Stimulated activated CD8-positive, alpha-beta memory T cell treated with anti-CD3 and anti-CD28 coated beads, Interleukin-15, amount 100 ng/mL, for 1 hour (primary cell): ENCODE measurements at regions not wholly inside any gene's neighbourhood (a gene's known extent, or its start where the extent isn't known, plus 50 kb on each side); places are given as distances from the start of the nearest gene placed in this dataset.
A peak's percentile ranks its signal among the peaks of the same experiment; 100 is the strongest.

Source experiments
- DNase-seq: peaks from one replicate; pipeline ENCODE4 v3.0.0-alpha.2; 2020; ENCODE audit warnings: low read depth

DNA sequence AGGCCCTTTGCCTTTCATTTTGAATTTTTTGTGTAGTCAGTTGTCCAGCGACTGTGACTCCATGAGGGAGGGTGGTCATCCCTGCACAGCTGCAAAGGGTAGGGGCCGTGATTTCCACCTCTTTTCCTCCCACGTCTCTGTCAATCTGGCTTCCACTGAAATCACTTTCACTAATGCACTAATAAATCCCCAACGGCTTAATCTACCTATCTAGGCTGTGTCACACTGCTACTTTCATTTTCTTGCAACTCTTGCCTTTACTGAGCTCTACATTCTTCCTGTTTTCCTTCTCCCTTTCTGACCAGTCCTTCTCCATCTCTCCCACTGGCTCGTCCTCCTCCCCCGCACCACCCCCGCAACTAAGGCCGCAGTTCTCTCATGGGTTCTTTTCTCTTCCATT lies 212.3 kb upstream of the FOXN3 start:
- DNase-seq: no peak

DNA sequence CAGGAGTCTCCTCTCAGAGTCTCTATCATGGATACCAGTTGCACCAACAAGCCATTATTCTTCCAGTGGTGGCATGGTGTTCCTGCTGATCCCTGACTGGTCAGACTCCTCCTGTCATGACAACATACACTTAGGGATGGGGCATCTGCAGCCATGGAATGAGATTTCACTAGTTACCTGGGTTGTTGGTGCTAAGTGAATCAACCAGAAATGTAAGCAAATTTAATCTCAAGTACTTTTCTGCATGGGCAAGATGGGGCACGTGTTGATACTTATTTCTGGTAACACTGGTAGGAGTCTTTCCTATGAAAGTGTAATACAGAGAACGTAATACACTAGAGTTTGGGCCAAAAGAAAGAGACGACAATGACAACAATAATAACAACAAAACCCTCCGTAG lies 211.5 kb upstream of the FOXN3 start:
- no peak for DNase-seq

DNA sequence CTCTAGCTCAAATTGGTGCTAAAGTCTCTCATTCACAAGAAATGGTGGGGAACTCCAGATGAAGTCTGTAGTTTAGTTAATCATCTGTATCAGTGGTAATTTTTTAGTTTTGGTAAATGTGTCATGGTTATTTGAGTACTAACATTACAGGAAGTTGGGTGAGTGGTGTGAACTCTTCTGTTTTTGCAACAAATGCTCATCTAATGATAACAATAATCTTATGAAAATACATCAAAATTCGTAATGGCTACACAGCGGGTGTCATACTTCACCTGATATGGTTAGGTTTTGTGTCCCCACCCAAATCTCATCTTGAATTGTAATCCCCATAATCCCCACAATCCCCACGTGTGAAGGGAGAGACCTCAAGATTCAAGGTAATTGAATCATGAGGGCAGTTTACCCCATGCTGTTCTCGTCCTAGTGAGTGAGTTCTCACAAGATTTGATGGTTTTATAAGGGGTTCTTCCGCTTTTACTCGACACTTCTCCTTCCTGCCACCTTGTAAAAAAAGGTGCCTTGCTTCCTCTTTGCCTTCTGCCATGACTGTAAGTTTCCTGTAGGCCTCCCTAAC lies 209.3 kb upstream of the FOXN3 start:
- DNase-seq: no peak

DNA sequence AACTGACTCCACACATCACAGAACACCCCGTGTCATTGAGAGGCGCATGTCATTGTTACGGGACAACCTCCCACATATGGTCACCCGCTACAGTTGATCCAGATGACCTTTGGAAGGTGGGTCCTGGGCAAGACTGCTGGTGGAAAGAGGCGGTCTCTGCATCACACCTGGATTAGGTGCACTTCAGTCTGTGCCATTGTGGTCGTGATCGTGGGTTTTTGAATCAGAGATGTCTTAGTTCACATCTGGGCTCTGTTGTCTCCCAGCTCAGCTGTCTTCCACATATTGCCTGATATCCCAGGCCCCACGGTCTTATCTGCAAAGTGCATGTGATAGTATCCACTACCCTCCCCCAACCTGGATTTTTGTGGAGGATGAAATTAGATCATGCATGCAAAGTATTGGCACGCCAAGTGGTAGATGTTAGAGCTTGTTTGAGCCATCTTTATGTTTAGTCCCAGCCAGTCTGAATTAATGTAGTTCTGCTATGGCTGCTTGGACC lies 208.7 kb upstream of the FOXN3 start:
- no peak for DNase-seq

DNA sequence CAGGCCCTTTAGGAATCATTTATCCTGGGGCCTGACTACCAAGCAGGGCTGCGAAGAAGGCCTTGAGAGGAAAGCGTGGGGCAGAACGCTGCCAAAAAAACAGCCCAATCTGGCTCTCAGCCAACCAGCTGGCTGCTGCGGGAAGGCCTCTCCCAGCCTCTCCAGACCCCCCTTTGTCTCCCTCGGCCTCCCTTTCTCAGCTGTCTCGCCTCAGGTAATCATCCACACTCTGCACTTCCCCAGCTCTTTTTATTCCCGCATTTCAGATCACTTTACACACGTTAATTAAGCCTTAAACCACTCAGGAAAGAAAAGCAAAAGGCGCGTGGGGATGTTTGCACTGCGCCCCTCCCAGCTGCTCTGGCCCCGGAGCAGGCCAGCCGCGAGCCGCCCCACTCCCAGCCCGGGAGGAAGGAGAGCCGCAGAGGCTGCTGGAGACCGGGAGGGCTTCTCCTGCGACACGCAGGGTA lies 208.2 kb upstream of the FOXN3 start:
- DNase-seq: no peak

DNA sequence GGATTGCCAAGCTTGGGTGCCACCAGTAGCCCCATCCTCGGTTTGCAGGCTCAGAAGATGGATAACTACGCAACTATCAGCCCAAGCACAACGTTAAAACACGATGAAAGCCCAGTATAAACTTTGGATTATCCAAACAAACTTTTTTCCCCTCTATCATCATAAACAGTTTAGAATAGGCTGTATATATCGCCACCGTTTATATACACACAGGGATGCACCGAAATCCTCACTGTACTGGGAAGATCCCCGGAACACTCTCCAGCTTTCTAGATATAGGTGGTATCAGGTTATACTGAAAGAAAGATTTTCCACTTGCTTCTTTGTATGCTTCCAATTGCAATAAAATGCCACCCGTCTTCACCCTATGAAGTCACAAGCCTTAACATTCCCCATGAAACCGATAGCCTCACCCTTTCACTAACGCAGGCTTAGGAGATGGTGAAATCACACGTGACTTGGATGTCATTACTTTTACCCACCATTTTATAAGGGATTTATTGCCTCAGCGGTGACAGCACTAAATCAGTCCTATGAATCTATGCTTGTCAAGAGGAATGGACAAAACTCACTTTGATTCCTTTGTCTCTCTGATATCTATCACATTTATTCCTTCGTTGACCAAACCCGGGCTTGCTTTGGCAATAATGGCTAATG lies 207.6 kb upstream of the FOXN3 start:
- DNase-seq: no peak

DNA sequence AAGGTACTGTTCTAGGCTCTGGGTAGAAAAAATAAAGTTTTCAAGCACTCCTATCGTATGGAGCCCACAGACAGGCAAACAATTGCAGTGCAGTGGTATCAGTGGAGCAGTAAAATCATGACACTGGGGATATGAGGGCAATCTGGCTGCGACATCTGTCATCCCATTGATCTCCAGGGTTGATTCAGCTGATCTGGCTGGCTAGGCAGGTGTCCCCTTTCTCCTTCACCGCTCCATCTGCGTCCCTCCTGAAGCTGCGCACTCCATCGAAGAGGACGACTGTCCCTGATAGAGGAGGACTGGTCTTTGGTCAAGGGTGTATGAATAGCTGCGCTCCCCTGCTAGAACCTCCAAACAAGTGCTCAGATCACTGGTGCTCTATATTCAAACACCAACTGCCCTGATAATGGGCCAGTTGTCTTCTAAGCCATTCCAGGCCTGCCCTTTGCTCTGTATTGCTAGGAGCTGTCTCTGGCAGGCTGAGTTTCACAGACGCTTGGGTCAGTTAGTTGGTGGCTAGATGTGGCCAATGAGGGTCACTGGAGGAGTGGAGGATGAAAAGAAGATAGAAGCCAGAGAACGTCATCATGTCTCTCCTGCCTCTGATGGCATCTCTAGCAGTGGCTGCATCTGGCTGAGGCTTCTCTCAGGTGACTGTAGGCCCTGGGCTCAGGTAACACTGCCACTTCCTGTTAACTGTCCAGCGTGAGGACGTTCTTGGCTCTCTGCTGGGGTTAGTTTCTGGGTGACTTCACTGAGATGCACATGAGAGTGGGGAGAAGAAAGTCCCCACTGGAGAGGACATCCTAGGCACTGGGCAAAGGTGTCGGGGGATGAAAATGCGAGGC lies 205.0 kb upstream of the FOXN3 start:
- DNase-seq: no peak

DNA sequence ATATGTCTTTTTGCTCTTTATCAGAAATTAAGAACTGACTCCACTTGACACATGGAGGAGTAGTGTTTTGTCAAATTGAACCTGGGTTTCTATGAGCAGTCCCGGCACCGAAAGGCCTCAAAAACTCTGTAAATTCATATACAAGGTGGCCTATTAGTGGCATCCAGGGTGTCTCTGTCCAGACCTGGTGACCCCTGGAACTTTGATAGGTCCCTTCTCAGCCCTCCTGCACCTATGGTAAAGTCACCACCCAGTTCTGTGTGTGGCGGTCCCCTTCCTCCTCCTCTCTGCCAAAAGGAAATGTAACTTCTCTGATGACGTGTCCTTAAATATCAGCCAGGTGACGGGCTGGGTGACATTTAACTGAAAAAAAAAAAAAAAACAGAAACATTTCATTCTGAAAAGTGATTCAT lies 204.0 kb upstream of the FOXN3 start:
- no peak for DNase-seq

DNA sequence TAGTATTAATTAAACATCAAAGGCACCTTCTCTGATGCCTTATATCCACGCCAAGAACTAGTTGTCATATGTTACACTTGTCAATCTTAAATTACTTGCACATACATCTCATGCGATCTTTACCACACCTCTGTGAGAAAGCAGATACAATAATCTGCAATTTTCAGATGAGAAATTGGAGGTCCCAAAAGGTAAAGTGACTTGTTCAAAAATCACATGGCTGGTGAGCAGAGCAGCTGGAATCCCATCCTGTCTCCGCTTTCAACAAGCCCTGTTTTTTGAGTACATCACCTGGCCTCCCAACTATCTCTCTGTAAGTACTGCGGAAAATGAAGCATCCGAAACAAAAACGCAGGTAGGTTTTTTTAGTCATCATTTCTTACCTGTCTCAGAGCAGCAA lies 203.4 kb upstream of the FOXN3 start:
- no peak for DNase-seq

DNA sequence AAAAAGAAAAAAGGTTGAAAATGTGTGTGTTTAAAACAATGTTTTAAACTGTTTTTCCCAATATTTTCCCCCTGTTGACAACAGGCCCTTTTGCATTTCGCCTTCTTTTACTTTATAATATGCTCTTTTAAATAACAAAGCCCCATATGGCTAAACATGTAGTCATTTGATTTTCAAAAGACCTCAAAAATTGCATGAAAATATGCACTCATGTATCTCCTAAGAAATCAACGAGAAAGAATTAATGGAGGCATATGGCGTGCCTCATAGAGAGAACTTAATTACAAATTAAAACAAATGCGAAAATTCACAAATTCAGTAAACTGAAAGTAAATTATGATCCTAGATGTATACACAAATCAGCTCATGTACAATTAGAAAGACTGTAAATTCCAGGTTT lies 202.6 kb upstream of the FOXN3 start:
- no peak for DNase-seq

DNA sequence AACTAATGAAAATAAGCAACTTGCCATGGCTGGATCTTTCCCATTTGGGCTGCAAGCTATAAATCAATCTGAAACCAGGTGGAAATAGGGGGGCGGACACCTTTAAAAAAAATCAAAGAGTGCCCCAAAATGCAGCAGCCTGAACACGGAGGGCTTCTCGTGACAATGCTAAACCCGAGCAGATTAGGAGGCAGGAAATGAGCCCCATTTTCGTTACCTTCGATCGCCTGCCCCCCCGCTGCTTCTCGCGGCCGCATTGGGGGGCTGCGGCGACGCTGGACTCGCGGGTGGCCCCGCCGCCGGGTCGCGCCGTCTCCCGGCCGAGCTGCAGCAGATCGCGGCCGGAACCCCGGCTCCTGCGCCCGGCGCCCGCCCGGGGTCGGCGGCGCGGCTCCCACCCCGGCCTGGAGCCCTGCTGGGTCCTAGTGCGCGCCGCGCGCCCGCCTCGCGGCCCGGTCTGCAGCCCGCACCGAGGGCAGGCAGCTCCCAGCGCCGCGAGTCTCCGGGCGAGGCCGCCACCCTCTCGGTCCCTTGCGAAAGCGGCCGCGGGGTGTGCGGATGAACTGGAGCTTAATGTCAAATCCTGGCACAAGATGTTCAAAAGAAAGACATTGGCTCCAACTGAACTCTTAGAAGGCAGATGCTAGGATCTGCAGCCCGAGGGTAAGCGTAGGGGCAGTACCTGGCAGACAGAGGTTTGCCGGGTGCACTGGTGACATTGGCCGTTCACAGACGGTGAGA lies 201.9 kb upstream of the FOXN3 start:
- DNase-seq: peak; percentile 32

DNA sequence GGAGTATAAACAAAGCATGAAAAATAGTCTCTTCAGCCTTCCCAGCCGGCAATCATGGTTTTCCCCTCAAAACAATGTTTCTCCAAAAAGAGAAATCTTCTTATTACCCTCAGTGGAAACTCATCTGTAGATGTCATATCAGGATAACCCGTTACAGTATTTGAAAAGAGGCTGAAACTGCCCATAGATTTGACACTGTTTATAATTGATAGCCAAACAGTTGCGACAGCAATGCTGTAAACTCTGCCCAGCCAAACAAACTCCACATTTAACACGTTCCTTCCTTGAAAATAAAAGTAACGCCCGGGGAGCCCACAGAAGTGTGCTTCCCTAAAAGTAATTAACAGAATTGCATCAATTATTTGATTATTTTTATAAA lies 201.3 kb upstream of the FOXN3 start:
- no peak for DNase-seq

DNA sequence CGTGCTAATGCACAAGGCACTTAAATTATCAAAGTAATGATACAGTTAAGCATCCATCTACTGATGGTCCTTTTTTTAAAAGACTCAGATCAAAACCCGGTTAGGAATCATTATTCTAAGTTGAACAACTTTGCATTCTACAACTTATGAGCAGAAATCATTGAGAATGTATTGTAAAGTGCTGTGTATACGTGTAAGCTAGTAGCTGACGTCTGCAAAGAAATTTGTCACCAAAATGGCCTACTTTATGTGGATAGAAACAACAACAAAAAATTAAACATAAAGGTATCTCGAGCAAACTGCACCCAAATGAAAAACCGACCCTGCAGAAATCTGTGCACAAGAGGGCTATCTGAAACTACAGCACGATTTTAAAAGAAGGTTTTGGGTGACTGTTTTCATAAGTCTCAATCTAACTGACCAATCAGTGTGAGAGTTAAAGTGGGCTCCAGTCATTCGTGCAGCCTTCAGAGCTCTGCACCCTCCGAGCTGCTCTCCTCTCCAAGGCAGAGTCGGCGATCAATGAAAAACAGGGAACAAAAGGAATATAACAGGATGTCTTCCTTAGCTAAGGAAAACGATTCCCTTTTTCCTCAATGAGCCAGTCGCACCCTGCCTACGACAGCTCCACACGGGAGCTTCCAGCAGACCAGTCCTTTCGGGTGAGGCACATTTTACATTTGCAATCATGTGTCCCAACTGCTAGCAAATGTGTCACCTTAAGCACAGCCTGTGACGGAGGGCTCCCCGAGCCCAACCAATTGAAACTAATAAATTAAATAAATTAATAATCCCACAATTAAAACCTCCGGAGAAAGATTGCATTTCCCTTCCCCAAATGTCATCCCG lies 200.7 kb upstream of the FOXN3 start:
- DNase-seq: no peak

DNA sequence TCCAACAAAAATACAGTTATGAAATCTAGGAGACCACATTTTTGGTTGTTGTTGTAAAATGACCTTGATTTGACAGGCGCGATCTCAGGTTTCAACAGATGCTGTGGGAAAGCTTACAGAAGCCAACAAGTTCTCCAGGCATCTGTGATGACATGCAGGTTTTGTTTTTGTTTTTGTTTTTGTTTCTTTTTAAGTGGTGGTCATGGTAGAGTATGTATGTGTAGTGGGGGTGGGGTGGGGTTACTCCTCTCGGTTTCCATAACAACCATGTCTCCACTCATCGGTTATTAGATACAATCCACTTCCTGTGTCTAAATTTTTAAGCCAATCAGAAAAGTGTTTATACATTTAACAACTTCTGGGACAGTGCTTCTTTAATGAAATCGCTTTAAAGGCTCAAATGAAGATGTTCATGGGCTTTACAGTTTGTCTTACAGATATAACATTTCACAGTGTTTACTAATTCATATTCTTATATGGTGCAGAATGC lies 199.9 kb upstream of the FOXN3 start:
- DNase-seq: no peak

DNA sequence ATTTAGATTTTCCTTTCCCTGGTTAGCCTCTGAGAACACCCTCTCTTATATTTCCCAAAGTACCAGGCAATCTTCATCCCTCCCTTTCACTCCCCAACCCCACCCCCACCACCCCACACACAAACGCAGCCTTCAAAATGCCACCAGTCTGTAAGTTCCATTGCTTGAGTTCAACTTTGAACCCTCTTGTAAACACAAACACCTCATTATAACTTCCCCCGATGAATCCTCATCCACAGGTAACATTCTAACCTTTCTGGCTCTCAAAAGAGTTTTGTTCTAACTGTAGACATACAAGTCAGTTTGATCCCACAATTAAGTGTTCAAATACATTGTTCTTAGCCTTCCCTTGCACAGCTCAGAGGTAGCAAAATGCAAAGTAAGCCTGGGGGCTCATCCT lies 199.4 kb upstream of the FOXN3 start:
- DNase-seq: no peak

DNA sequence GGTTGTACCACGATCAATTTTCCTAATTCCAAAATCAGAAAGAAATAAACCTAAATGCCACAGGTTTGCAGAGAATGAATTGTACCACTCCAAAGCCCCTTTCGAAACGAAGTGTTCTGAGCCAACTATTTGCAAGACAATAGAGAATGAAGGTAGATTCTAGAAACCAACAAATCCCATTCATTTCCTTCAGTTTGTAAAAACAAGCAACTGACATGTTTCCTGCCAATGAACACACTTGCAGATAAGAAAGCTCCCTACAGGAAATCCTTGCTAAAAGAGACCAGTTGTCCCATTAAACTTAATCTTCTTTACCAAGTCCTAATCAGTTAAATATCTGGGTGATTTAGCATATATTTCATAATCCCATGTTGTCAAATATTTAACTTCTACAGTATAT lies 198.4 kb upstream of the FOXN3 start:
- no peak for DNase-seq

DNA sequence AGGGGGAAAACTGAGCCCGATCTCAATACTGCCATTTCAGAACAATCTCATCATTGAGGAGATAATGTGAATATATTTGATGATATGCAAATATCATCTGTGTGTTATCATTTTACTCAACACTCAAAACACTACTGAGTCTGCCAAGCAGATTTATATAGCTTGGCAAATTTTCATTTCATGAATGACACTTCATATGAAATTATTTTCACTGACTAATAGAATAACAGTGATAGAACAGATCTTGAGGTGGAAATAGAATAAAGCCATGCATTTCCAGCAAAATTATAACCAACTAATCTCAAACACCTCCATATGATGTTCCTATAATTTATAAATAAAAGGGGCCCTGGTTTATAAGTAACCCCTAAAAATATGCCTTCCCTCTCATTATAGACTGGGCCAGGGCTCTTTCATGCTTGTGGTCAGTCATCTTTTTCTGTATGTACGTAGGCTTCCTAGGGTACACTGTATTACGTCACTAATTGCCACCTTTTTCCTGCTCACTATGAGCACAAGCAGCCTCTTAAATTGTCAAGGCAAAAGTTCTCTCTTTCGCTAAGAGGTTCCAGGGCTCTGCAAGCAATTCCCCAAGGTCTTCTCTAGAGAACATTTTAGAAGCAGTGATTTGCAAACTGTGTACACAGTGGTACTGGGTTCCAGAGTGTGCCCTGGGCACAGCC lies 197.1 kb upstream of the FOXN3 start:
- no peak for DNase-seq

DNA sequence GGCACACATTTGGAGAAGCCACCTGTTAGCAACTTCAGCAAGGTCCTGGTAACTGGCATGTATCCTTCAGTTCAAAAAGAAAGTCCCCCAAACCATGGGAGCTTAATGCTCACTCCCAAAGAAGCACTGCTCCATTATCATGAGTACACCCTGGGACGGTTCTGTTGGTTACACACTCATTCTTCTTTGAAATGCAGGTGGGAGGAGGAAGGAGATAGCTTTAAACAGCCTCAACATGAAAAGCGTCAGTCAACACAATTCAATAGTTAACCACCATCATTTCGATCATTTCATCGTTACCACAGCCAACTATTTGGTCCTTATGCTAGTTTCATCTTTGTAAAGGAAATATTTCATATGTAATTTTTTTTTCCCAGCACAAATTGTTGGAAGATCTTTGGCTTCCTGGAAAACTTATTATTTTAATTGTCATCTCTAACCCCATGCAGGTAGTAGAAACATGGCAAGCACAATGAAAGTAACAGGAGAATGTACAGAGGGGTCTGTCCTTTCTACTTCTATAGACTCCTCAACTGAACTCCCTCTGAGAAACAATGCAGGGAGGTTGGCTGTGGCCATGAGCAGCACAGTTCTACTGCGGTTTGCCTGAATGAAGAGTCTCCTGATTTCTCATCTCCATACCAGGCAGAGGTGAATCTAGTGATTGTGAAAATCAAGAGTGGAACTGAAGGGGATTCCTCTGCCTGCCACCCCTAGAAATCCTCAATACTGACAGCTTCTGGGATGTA lies 196.4 kb upstream of the FOXN3 start:
- no peak for DNase-seq

DNA sequence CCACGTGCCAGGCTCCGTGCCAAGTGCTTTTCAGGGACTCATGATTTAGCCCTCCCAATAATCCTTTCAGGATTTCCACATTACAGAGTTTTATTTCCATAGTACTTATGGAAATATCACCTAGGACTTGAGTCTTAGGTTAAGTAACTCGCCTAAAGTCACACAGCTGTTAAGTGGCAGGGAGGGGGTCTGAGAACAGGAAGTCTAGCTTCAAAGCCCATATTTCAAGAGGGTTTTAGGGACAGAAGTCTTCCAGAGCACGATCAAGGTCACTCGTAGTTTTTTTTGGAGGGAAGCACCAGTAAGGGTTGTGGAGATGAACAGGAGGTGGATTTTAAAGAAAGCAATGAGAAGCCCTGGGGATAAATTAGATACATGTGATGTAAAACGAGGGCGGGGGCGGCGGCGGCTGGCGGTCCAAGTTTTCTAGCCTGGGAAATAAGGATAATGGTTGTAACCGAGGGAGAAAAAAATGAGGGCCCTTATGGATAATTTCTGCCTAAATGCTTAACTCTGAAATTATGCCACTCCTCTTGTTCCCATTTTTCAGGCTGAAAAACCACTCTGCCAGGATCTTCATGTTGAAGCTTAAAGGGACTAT lies 192.6 kb upstream of the FOXN3 start:
- DNase-seq: no peak

DNA sequence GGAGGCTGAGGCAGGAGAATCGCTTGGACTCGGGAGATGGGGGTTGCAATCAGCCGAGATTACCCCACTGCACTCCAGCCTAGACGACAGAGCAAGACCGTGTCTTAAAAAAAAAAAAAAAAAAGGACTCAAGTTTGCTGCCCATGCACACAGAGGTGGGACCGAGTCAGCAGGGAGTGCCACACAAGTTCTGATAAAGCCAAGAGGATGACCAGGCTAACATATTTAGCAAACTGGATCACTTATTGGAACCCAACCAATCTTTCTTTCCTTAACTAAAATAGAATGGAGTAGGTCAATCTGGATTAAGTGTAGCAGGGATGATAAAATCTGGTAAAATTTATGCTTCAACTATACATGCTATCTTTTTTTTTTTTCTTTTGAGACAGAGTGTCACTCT lies 190.4 kb upstream of the FOXN3 start:
- DNase-seq: no peak
